Endothelial cell of umbilical vein (primary cell): ENCODE measurements at regions not wholly inside any gene's neighbourhood (a gene's known extent, or its start where the extent isn't known, plus 50 kb on each side); places are given as distances from the start of the nearest gene placed in this dataset.

ENCODE experiments used
- BruUV-seq: library from RNA; stranded (reverse); fragments of 400-500 nt; replicated peaks from 2 replicates; lab custom pipeline; 2021; lab: Mats Ljungman, UMichigan
- CTCF ChIA-PET: fragments of 300-600, 350-600 bp; sonication (Branson Sonifier 250); formaldehyde crosslinking; loops from one replicate; lab custom pipeline; 2021; ENCODE audit warnings: antibody characterized with exemption, inconsistent platforms; lab: Charles Lee
- POLR2A ChIA-PET: fragments of 300-600, 350-600 bp; sonication (Branson Sonifier 250); formaldehyde crosslinking; loops from one replicate; lab custom pipeline; 2021; ENCODE audit warnings: antibody characterized with exemption, inconsistent platforms; lab: Charles Lee
- DNase-seq: peaks from one replicate; pipeline ENCODE4 v3.0.0-alpha.2; 2011; ENCODE audit warnings: low read depth, low spot score
- FAIRE-seq: peaks from 2 replicates; lab custom pipeline; 2011; peaks lifted over from hg19 to GRCh38; lab: Jason Lieb, UNC
- H2AFZ ChIP-seq: 2 replicates; pipeline ENCODE4 v1.6.0; 2012; ENCODE audit warnings: low read depth, low read length, control low read depth, inconsistent platforms
- H3K27ac ChIP-seq: 2 replicates; pipeline ENCODE4 v1.5.1; 2011; ENCODE audit warnings: low read depth, mild to moderate bottlenecking, control low read depth, low read length, moderate library complexity; ENCODE audit not compliant: insufficient read depth
- H3K27me3 ChIP-seq, 2 experiments: 2 replicates each; pipeline versions ENCODE4 v1.6.0 to v1.6.1; 2011; ENCODE audit warnings: low read length in 2 of 2, mixed read lengths in 1 of 2; ENCODE audit not compliant: control insufficient read depth in 2 of 2, insufficient read depth in 2 of 2
- H3K36me3 ChIP-seq, 2 experiments: 2 replicates in 1 of 2; 3 replicates in 1 of 2; pipeline ENCODE4 v1.5.1; 2011; ENCODE audit warnings: low read length in 2 of 2, mild to moderate bottlenecking in 1 of 2, moderate library complexity in 1 of 2; ENCODE audit not compliant: control insufficient read depth in 2 of 2, insufficient read depth in 2 of 2; ENCODE audit errors: extremely low read depth in 1 of 2
- H3K4me1 ChIP-seq: 3 replicates; pipeline ENCODE4 v1.5.1; 2011; ENCODE audit warnings: mild to moderate bottlenecking, low read length; ENCODE audit not compliant: control insufficient read depth, insufficient read depth; ENCODE audit errors: extremely low read depth
- H3K4me2 ChIP-seq: 2 replicates; pipeline ENCODE4 v1.6.1; 2011; ENCODE audit warnings: low read length, control low read depth, mixed read lengths; ENCODE audit not compliant: insufficient read depth
- H3K4me3 ChIP-seq, 3 experiments: fragments of 200-600 bp in 1 of 3; sonication (generic), shearing (Covaris generic) in 1 of 3; replicated peaks in 1 of 3; 2 replicates each; pipeline ENCODE4 v1.5.1; 2011 to 2016; ENCODE audit warnings: control low read depth in 3 of 3, low read length in 3 of 3, mild to moderate bottlenecking in 2 of 3, inconsistent platforms in 1 of 3, low read depth in 1 of 3, moderate library complexity in 1 of 3; ENCODE audit not compliant: insufficient read depth in 1 of 3
- H3K79me2 ChIP-seq: 2 replicates; pipeline ENCODE4 v1.6.0; 2012; ENCODE audit warnings: low read length, inconsistent platforms; ENCODE audit not compliant: control insufficient read depth, insufficient read depth
- H3K9ac ChIP-seq: replicated peaks from 2 replicates; pipeline ENCODE3; 2011; ENCODE audit warnings: low read length, control low read depth; ENCODE audit not compliant: insufficient read depth; ENCODE audit errors: extremely low read depth
- H3K9me1 ChIP-seq: replicated peaks from 3 replicates; pipeline ENCODE4 v1.6.0; 2011; ENCODE audit warnings: mild to moderate bottlenecking, low read length; ENCODE audit not compliant: control insufficient read depth, insufficient read depth; ENCODE audit errors: extremely low read depth
- H3K9me3 ChIP-seq: replicated peaks from 2 replicates; pipeline ENCODE4 v1.5.1; 2012; ENCODE audit warnings: low read length, inconsistent platforms; ENCODE audit not compliant: control insufficient read depth, insufficient read depth
- H4K20me1 ChIP-seq: replicated peaks from 2 replicates; pipeline ENCODE3; 2011; ENCODE audit warnings: mild to moderate bottlenecking, low read length; ENCODE audit not compliant: control insufficient read depth, insufficient read depth; ENCODE audit errors: extremely low read depth
- CTCF ChIP-seq, 2 donors: IDR thresholded peaks; 1 replicate in 1 of 2; 2 replicates in 1 of 2; pipeline ENCODE4 v1.5.1; 2011; ENCODE audit warnings: low read length in 2 of 2, mild to moderate bottlenecking in 2 of 2, moderate library complexity in 2 of 2, control low read depth in 1 of 2, inconsistent platforms in 1 of 2, low read depth in 1 of 2; ENCODE audit not compliant: insufficient read depth in 1 of 2; ENCODE audit errors: extremely low read depth in 1 of 2
- EZH2 ChIP-seq: IDR thresholded peaks from 2 replicates; pipeline ENCODE4 v1.6.1; 2012; ENCODE audit warnings: borderline replicate concordance, low read depth, mild to moderate bottlenecking, moderate library complexity, low read length, inconsistent platforms; ENCODE audit not compliant: severe bottlenecking
- FOS ChIP-seq: IDR thresholded peaks from 2 replicates; pipeline ENCODE4 v1.6.1; 2011; ENCODE audit warnings: mild to moderate bottlenecking, low read length, moderate library complexity, borderline replicate concordance; ENCODE audit not compliant: insufficient read depth
- GATA2 ChIP-seq: IDR thresholded peaks from 2 replicates; pipeline ENCODE4 v1.7.0; 2011; ENCODE audit warnings: low read depth, mild to moderate bottlenecking, moderate library complexity, mixed read lengths, low read length; ENCODE audit not compliant: insufficient read length, insufficient read depth
- JUN ChIP-seq: IDR thresholded peaks from 2 replicates; pipeline ENCODE4 v1.6.1; 2011; ENCODE audit warnings: borderline replicate concordance, low read depth; ENCODE audit not compliant: insufficient read length, insufficient read depth
- MAX ChIP-seq: IDR thresholded peaks from 2 replicates; pipeline ENCODE4 v1.6.1; 2011; ENCODE audit not compliant: insufficient read depth, insufficient read length
- MYC ChIP-seq: IDR thresholded peaks from one replicate; pipeline ENCODE4 v1.6.1; 2011; ENCODE audit warnings: mild to moderate bottlenecking, low read depth, low read length
- POLR2A ChIP-seq: IDR thresholded peaks from 2 replicates; pipeline ENCODE4 v1.6.1; 2012; ENCODE audit warnings: low read depth, mild to moderate bottlenecking, control low read depth, low read length
- POLR2AphosphoS5 ChIP-seq: IDR thresholded peaks from 2 replicates; pipeline ENCODE4 v1.6.1; 2012; ENCODE audit warnings: low read depth, mild to moderate bottlenecking, control low read depth, low read length, moderate library complexity; ENCODE audit not compliant: insufficient read depth
- dilution Hi-C: fragments of 300-500 bp; cut with MboI; formaldehyde crosslinking; loops from one replicate; pipeline ENCODE4 v1.15.0; 2019; ENCODE audit warnings: low sequenced_read_pairs; ENCODE audit not compliant: extremely low pct_ligation_motif_present
- intact Hi-C: fragments of 100-400 bp; cut with micrococcal nuclease; formaldehyde crosslinking; loops from one replicate; pipeline ENCODE4 v1.10.0; 2022

- ChIA-PET POLR2A (no interaction called here), CTCF (no interaction called here)
- H3K4me3 ChIP-seq = no peak overlapping the region
- intact Hi-C loops = no loop called here
- dilution Hi-C loops = no loop called here
- H3K9me3 ChIP-seq = no peaks in the 10 kb centered on the region
- no peak for DNase-seq
- no peak overlapping the region for H3K27ac ChIP-seq
- FAIRE-seq = no peak
- H3K4me1 ChIP-seq = no peaks in the 10 kb centered on the region
- no peak overlapping the region for H3K9ac ChIP-seq
- no peaks in the 10 kb centered on the region for H3K36me3 ChIP-seq
- no peaks in the 10 kb centered on the region for H3K9me1 ChIP-seq
- H3K79me2 ChIP-seq = no peaks in the 10 kb centered on the region
- no TSS peak for BruUV-seq
- H4K20me1 ChIP-seq = no peaks in the 10 kb centered on the region
- no peaks in the 10 kb centered on the region for H3K27me3 ChIP-seq
- H2AFZ ChIP-seq = no peak overlapping the region
- TF ChIP-seq EZH2 (no peak), POLR2A (no peak), MAX (no peak), JUN (no peak), POLR2AphosphoS5 (no peak), CTCF (IDR thresholded peaks at IDR 0.05; ENCODE audit: extremely low read depth in 1 of 2, insufficient read depth in 1 of 2, low read depth in 1 of 2, low read length in 2 of 2) (no peak), MYC (no peak), FOS (no peak), GATA2 (no peak)
- H3K4me2 ChIP-seq = no peak overlapping the region
Observed at GRCh38 chr1:168420177-168420576, 123.6 kb downstream of the XCL2 start.
